ENCODE measurements at regions not wholly inside any gene's neighbourhood (a gene's known extent, or its start where the extent isn't known, plus 50 kb on each side); places are given as distances from the start of the nearest gene placed in this dataset.

DNA sequence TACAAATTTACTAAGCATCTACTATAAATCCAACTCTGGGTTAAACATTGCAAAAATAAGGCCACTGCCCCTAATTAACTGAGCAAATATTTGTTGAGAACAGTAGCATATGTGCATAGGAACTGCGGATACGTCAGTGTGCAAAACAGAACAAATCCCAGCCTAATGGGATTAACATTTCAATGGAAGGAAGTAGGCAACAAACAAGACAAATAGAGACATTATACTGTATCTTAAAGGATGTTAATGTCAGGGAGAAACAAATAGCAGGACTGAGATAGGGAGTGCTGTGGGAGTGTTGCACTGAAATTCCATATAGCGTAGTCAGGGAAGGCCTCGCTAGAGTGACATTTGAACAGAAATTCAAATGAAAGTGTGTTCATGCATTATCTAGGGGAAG lies 89.7 kb upstream of the KCNAB1 start:
- TF ChIP-seq EP300 (IDR thresholded peaks at IDR 0.05) (no peak), POLR2A (IDR thresholded peaks at IDR 0.05) (no peak)
- TF ChIP-seq, protein P1, sequence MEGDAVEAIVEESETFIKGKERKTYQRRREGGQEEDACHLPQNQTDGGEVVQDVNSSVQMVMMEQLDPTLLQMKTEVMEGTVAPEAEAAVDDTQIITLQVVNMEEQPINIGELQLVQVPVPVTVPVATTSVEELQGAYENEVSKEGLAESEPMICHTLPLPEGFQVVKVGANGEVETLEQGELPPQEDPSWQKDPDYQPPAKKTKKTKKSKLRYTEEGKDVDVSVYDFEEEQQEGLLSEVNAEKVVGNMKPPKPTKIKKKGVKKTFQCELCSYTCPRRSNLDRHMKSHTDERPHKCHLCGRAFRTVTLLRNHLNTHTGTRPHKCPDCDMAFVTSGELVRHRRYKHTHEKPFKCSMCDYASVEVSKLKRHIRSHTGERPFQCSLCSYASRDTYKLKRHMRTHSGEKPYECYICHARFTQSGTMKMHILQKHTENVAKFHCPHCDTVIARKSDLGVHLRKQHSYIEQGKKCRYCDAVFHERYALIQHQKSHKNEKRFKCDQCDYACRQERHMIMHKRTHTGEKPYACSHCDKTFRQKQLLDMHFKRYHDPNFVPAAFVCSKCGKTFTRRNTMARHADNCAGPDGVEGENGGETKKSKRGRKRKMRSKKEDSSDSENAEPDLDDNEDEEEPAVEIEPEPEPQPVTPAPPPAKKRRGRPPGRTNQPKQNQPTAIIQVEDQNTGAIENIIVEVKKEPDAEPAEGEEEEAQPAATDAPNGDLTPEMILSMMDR (IDR thresholded peaks at IDR 0.05) = no peak
- H3K27ac ChIP-seq = no peak overlapping the region
- H3K4me1 ChIP-seq = no peaks in the 10 kb centered on the region
- no peaks in the 10 kb centered on the region for H3K9me3 ChIP-seq
- WGBS, 2 donors = 81 to 83% methylated on average over 4 of the region's 4 CpGs
- no peak for DNase-seq (ENCODE audit: low spot score in 2 of 2)
- no peak overlapping the region for H3K4me3 ChIP-seq
- H3K36me3 ChIP-seq = no peaks in the 10 kb centered on the region
- no peaks in the 10 kb centered on the region for H3K27me3 ChIP-seq

DNA sequence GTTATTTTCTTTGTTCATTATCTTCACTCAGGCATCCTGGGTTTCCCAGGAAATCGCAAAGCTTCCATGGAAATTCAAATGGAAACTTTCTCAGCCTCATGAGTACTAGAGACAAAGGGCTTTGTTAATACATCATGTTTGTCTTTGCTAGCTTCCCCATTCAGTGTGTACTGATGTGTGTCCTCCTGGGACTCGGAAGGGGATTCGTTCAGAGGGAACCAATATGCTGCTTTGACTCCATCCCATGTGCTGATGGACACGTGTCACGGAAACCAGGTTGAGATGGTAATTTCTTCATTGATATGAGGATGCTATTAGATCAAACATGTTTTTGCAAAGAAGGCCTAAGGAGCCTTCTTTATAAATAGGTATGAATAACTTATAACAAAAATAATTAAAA lies 87.0 kb upstream of the KCNAB1 start:
- TF ChIP-seq, protein P1 (IDR thresholded peaks at IDR 0.05) = no peak
- TF ChIP-seq EP300 (IDR thresholded peaks at IDR 0.05) (no peak), POLR2A (IDR thresholded peaks at IDR 0.05) (no peak)
- H3K4me3 ChIP-seq = no peak overlapping the region
- no peaks in the 10 kb centered on the region for H3K27me3 ChIP-seq
- no peaks in the 10 kb centered on the region for H3K9me3 ChIP-seq
- H3K36me3 ChIP-seq = no peaks in the 10 kb centered on the region
- H3K4me1 ChIP-seq = no peaks in the 10 kb centered on the region
- H3K27ac ChIP-seq = no peak overlapping the region
- WGBS, 2 donors = 73 to 77% methylated on average over 5 of the region's 5 CpGs
- DNase-seq (ENCODE audit: low spot score in 2 of 2) = no peak

DNA sequence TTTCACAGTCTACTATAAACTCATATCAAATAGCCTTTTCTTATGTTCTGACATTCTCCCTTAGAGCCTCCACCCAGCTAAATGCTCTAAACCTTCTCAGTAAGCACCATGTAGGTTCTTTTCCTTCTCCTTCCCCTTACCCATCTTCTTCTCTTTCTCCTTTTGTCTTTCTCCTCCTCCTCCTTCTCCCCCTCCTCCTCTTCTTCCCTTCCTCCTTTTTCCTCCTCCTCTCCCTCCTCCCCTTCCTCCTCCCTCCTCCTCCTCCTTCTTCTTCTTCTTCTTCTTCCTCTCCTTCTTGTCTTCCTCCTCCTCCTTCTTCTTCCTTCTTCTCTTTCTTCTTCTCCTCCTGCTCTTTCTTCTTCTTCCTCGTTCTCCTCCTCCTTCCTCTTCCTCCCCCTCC lies 85.2 kb upstream of the KCNAB1 start:
- no peak for DNase-seq (ENCODE audit: low spot score in 2 of 2)
- no peak for TF ChIP-seq EP300 (IDR thresholded peaks at IDR 0.05)
- no peak for TF ChIP-seq POLR2A (IDR thresholded peaks at IDR 0.05)
- TF ChIP-seq, protein P1 (IDR thresholded peaks at IDR 0.05) = no peak
- no peak overlapping the region for H3K27ac ChIP-seq
- no peaks in the 10 kb centered on the region for H3K27me3 ChIP-seq
- no peaks in the 10 kb centered on the region for H3K4me1 ChIP-seq
- H3K36me3 ChIP-seq = no peaks in the 10 kb centered on the region
- WGBS, 2 donors = 90 to 91% methylated on average over 1 of the region's 1 CpG
- H3K9me3 ChIP-seq = no peaks in the 10 kb centered on the region
- no peak overlapping the region for H3K4me3 ChIP-seq

DNA sequence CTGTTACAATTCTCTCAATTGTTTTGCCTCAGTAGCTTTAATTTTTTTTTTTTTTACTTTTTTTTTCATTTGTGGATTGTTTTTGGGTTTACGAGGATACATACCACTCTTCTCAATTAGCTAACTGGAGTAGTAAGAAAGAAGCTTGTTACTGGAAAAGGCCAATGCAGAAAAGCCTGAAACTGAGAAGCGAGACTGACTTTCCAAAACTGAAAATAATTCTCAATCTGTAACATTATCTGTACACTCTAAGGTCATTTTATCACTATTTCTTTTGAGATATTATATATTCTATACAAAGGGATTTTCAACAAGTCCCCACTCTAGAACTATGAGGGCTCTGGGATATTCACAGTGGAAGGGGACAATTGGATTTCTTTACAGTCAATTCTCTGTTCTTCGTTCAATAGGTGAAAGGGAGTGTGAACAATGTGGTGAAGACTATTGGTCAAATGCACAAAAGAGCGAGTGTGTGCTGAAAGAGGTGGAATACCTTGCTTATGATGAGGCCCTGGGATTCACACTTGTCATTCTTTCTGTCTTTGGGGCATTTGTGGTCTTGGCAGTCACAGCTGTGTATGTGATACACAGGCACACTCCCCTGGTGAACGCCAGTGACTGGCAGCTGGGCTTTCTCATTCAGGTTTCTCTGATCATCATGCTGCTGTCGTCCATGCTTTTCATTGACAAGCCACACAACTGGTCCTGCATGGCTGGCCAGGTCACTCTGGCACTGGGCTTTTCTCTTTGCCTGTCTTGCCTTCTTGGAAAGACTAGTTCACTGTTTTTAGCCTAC lies 83.9 kb upstream of the KCNAB1 start:
- TF ChIP-seq, protein P1 (IDR thresholded peaks at IDR 0.05) = no peak
- TF ChIP-seq POLR2A (IDR thresholded peaks at IDR 0.05) (no peak), EP300 (IDR thresholded peaks at IDR 0.05) (no peak)
- H3K9me3 ChIP-seq = no peaks in the 10 kb centered on the region
- WGBS, 2 donors = 82 to 92% methylated on average over 6 of the region's 6 CpGs

DNA sequence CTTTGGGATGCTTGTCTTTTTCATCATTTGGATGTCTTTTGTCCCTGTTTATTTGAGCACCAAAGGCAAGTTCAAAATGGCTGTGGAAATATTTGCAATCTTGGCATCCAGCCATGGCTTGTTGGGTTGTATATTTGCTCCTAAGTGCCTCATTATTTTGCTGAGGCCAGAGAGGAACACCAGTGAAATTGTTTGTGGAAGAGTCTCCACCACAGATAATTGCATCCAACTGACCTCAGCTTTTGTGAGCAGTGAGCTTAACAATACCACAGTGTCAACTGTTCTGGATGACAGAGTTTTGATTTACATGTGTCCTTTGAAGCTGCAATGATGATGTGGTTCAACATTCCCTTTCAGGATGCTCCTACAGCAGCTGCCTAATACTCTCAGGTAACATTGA lies 83.0 kb upstream of the KCNAB1 start:
- no peak for DNase-seq (ENCODE audit: low spot score in 2 of 2)
- no peaks in the 10 kb centered on the region for H3K36me3 ChIP-seq
- no peaks in the 10 kb centered on the region for H3K9me3 ChIP-seq
- H3K4me1 ChIP-seq = no peaks in the 10 kb centered on the region
- TF ChIP-seq EP300 (IDR thresholded peaks at IDR 0.05) (no peak), POLR2A (IDR thresholded peaks at IDR 0.05) (no peak)
- TF ChIP-seq, protein P1 (IDR thresholded peaks at IDR 0.05) = no peak
- no peak overlapping the region for H3K4me3 ChIP-seq
- H3K27me3 ChIP-seq = no peaks in the 10 kb centered on the region
- H3K27ac ChIP-seq = no peak overlapping the region

More for the DNA sequence above, 83.9 kb upstream of the KCNAB1 start:
- H3K36me3 ChIP-seq = no peaks in the 10 kb centered on the region
- H3K27ac ChIP-seq = no peak overlapping the region
- no peak for DNase-seq (ENCODE audit: low spot score in 2 of 2)
- no peaks in the 10 kb centered on the region for H3K4me1 ChIP-seq
- no peaks in the 10 kb centered on the region for H3K27me3 ChIP-seq
- no peak overlapping the region for H3K4me3 ChIP-seq
